ENCODE measurements at regions not wholly inside any gene's neighbourhood (a gene's known extent, or its start where the extent isn't known, plus 50 kb on each side); places are given as distances from the start of the nearest gene placed in this dataset.

DNA sequence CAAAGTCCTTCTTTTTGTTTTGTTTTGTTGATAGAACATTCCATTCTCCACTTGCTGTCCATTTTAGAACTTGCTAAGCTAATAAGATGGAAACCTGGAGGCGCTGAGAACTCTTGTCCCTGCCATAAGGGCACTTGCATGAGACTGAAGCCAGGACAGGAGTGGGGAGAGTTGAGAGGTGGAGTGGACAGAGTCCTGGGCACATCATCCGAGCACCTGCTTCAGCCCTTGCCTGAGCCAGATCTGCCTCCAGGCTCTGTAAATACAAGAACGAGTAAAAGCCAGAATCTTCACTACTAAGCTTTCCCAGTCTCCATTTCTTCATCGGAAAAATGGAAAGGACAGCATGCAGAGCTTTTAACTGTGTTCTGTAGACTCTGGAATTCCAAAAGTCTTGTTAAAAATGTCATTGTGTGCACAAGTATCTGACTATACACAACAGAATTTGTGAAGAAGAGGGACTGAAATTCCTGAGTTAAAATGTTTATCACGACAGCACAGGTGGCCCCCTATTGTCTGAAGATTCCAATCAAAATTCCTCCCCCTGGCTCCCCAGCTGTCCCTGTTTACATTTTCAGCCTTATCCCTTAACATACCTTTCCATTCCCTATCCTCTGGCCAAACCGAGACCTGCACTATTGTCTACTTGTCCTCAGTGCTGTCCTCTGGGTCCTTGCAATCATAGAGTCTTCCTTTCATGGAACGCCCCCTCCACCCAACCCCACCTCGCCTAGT is 498.2 kb upstream of the TNP1 start:
- no peak overlapping the region for H3K27ac ChIP-seq (replicated peaks; ENCODE audit: low read length)
- H3K4me2 ChIP-seq (ENCODE audit: insufficient read depth, low read length, poor library complexity, severe bottlenecking) = no peak overlapping the region
- H3K4ac ChIP-seq (ENCODE audit: low read length) = no peak overlapping the region
- no peak overlapping the region for H3K4me3 ChIP-seq (ENCODE audit: low read length in 2 of 2)
- no peaks in the 10 kb centered on the region for H3K79me1 ChIP-seq (ENCODE audit: low read depth, low read length)
- H2BK120ac ChIP-seq (ENCODE audit: low read depth, low read length) = no peak overlapping the region
- H3K9ac ChIP-seq (ENCODE audit: low read depth, low read length, poor library complexity) = no peak overlapping the region
- no peak overlapping the region for H2AK5ac ChIP-seq (ENCODE audit: low read depth, low read length)
- H2AFZ ChIP-seq (ENCODE audit: low read length) = no peak overlapping the region
- DNase-seq (ENCODE audit: low spot score) = no peak
- H3K18ac ChIP-seq (ENCODE audit: low read length) = no peak overlapping the region
- H2BK15ac ChIP-seq (ENCODE audit: low read length) = peak overlapping the region; percentile 84
- no CpG with 5 or more reads among the region's 8 CpGs for WGBS, 2 donors (ENCODE audit: extremely low coverage in 2 of 2, insufficient read length in 2 of 2, insufficient replicate concordance in 1 of 2)
- H2BK12ac ChIP-seq (ENCODE audit: low read length) = no peak overlapping the region
- no peak overlapping the region for H3K14ac ChIP-seq (ENCODE audit: low read length)
- H4K91ac ChIP-seq (ENCODE audit: low read depth, low read length, poor library complexity) = no peak overlapping the region
- H3K36me3 ChIP-seq (replicated peaks in 1 of 2; ENCODE audit: control insufficient read depth in 2 of 2, insufficient read depth in 2 of 2, low read length in 2 of 2) = no peaks in the 10 kb centered on the region
- H3K4me1 ChIP-seq (ENCODE audit: control insufficient read depth in 2 of 2, insufficient read depth in 1 of 2, low read depth in 1 of 2, low read length in 2 of 2) = peaks cover 3 to 8% of the 10 kb centered on the region in 2 donors
- no peak overlapping the region for H2BK5ac ChIP-seq (ENCODE audit: low read length)
- no peak overlapping the region for H3K23ac ChIP-seq (ENCODE audit: low read depth, low read length, poor library complexity)
- H3K9me3 ChIP-seq (replicated peaks in 1 of 2; ENCODE audit: control insufficient read depth in 2 of 2, insufficient read depth in 1 of 2, low read depth in 1 of 2, low read length in 2 of 2) = no peaks in the 10 kb centered on the region
- no peaks in the 10 kb centered on the region for H3K27me3 ChIP-seq (ENCODE audit: control insufficient read depth in 3 of 3, insufficient read depth in 3 of 3, low read depth in 1 of 3, low read length in 3 of 3)
- H4K8ac ChIP-seq (ENCODE audit: low read depth, low read length) = no peak overlapping the region

DNA sequence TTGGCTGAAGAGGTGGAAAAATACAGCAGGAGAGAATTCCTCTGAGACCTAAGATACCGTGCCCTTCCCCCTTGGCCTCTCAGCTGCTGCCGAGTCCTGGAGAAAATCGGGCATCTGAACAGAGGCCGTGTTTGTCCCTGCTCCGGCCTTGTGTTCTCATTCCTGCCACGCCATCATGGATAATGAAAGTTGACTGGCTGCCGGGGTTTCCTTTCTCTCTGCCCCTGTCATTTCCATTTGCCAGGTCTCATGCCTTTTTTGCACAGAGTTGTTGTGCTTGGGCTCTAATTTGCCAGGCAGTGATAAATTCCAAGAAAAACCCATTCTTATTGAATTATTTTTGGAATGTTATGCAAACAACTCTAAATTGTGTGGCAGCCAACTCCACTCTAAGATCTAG is 496.9 kb upstream of the TNP1 start:
- no peak overlapping the region for H2BK15ac ChIP-seq (ENCODE audit: low read length)
- H3K18ac ChIP-seq (ENCODE audit: low read length) = no peak overlapping the region
- no peak for DNase-seq (ENCODE audit: low spot score)
- H3K79me1 ChIP-seq (ENCODE audit: low read depth, low read length) = no peaks in the 10 kb centered on the region
- no peaks in the 10 kb centered on the region for H3K27me3 ChIP-seq (ENCODE audit: control insufficient read depth in 3 of 3, insufficient read depth in 3 of 3, low read depth in 1 of 3, low read length in 3 of 3)
- H2BK5ac ChIP-seq (ENCODE audit: low read length) = no peak overlapping the region
- no peak overlapping the region for H3K9ac ChIP-seq (ENCODE audit: low read depth, low read length, poor library complexity)
- no peak overlapping the region for H3K4me3 ChIP-seq (ENCODE audit: low read length in 2 of 2)
- H3K27ac ChIP-seq (replicated peaks; ENCODE audit: low read length) = no peak overlapping the region
- H3K36me3 ChIP-seq (replicated peaks in 1 of 2; ENCODE audit: control insufficient read depth in 2 of 2, insufficient read depth in 2 of 2, low read length in 2 of 2) = no peaks in the 10 kb centered on the region
- H3K14ac ChIP-seq (ENCODE audit: low read length) = no peak overlapping the region
- no peak overlapping the region for H4K91ac ChIP-seq (ENCODE audit: low read depth, low read length, poor library complexity)
- no peak overlapping the region for H4K8ac ChIP-seq (ENCODE audit: low read depth, low read length)
- peaks cover 3 to 8% of the 10 kb centered on the region in 2 donors for H3K4me1 ChIP-seq (ENCODE audit: control insufficient read depth in 2 of 2, insufficient read depth in 1 of 2, low read depth in 1 of 2, low read length in 2 of 2)
- H3K9me3 ChIP-seq (replicated peaks in 1 of 2; ENCODE audit: control insufficient read depth in 2 of 2, insufficient read depth in 1 of 2, low read depth in 1 of 2, low read length in 2 of 2) = no peaks in the 10 kb centered on the region
- WGBS, 2 donors (ENCODE audit: extremely low coverage in 2 of 2, insufficient read length in 2 of 2, insufficient replicate concordance in 1 of 2) = no CpG with 5 or more reads among the region's 7 CpGs
- no peak overlapping the region for H3K4me2 ChIP-seq (ENCODE audit: insufficient read depth, low read length, poor library complexity, severe bottlenecking)
- no peak overlapping the region for H2BK12ac ChIP-seq (ENCODE audit: low read length)
- H2AK5ac ChIP-seq (ENCODE audit: low read depth, low read length) = no peak overlapping the region
- no peak overlapping the region for H3K4ac ChIP-seq (ENCODE audit: low read length)
- no peak overlapping the region for H2BK120ac ChIP-seq (ENCODE audit: low read depth, low read length)
- no peak overlapping the region for H3K23ac ChIP-seq (ENCODE audit: low read depth, low read length, poor library complexity)
- no peak overlapping the region for H2AFZ ChIP-seq (ENCODE audit: low read length)

DNA sequence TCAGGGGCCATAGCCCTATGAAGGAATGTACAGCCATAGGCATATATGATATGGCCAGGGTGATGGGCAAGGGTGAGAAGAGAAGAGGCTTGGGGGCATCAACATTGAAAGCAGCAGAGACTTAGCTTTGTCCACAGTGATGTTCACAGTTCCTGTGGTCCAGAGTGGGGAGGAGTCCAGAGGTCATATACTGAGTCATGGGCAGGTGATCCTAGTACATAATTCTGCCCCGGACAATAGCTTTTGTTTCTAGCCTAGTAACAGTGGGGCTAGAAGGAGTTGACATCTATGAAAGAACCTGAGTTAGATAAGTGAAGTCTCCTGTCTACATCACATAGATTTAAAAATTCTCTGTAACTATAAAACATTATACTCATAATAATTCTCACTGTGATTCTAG is 496.3 kb upstream of the TNP1 start:
- Histone ChIP-seq H3K9ac (ENCODE audit: low read depth, low read length, poor library complexity) (no peak overlapping the region), H3K36me3 (replicated peaks in 1 of 2; ENCODE audit: control insufficient read depth in 2 of 2, insufficient read depth in 2 of 2, low read length in 2 of 2) (no peaks in the 10 kb centered on the region), H2AFZ (ENCODE audit: low read length) (no peak overlapping the region), H4K91ac (ENCODE audit: low read depth, low read length, poor library complexity) (peak overlapping the region; percentile 50), H3K79me1 (ENCODE audit: low read depth, low read length) (no peaks in the 10 kb centered on the region), H4K8ac (ENCODE audit: low read depth, low read length) (no peak overlapping the region), H3K23ac (ENCODE audit: low read depth, low read length, poor library complexity) (no peak overlapping the region), H2BK120ac (ENCODE audit: low read depth, low read length) (no peak overlapping the region), H2AK5ac (ENCODE audit: low read depth, low read length) (no peak overlapping the region), H3K14ac (ENCODE audit: low read length) (no peak overlapping the region), H3K4ac (ENCODE audit: low read length) (no peak overlapping the region), H3K18ac (ENCODE audit: low read length) (no peak overlapping the region), H3K27ac (replicated peaks; ENCODE audit: low read length) (no peak overlapping the region), H2BK5ac (ENCODE audit: low read length) (no peak overlapping the region), H3K27me3 (ENCODE audit: control insufficient read depth in 3 of 3, insufficient read depth in 3 of 3, low read depth in 1 of 3, low read length in 3 of 3) (no peaks in the 10 kb centered on the region), H3K4me3 (ENCODE audit: low read length in 2 of 2) (no peak overlapping the region), H2BK15ac (ENCODE audit: low read length) (peak overlapping the region; percentile 55), H2BK12ac (ENCODE audit: low read length) (no peak overlapping the region), H3K4me1 (ENCODE audit: control insufficient read depth in 2 of 2, insufficient read depth in 1 of 2, low read depth in 1 of 2, low read length in 2 of 2) (peaks cover 3 to 8% of the 10 kb centered on the region in 2 donors), H3K4me2 (ENCODE audit: insufficient read depth, low read length, poor library complexity, severe bottlenecking) (no peak overlapping the region), H3K9me3 (replicated peaks in 1 of 2; ENCODE audit: control insufficient read depth in 2 of 2, insufficient read depth in 1 of 2, low read depth in 1 of 2, low read length in 2 of 2) (no peaks in the 10 kb centered on the region)
- WGBS, 2 donors (ENCODE audit: extremely low coverage in 2 of 2, insufficient read length in 2 of 2, insufficient replicate concordance in 1 of 2) = no CpG with 5 or more reads among the region's 1 CpG
- no peak for DNase-seq (ENCODE audit: low spot score)

DNA sequence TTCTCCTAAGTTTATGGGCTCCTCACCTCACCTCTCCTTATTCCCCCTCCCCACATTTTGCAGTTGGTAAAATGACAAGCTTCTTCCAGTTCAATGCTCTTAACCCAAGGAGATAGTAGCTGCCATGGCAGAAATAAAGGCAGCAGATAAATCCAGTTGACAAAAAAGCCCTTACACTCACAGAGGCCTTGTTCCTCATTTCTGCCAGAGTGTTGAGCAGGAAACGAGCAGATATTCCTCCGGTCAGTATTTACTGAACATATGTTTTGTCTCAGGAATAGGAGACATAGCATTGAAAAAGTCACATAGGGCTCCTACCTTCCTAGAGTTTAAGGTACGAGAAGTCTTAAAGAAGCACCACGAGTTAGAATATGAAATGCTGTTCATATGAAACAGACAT is 493.7 kb upstream of the TNP1 start:
- H3K4me3 ChIP-seq (ENCODE audit: low read length in 2 of 2) = no peak overlapping the region
- no peak overlapping the region for H3K14ac ChIP-seq (ENCODE audit: low read length)
- no peaks in the 10 kb centered on the region for H3K79me1 ChIP-seq (ENCODE audit: low read depth, low read length)
- H3K9ac ChIP-seq (ENCODE audit: low read depth, low read length, poor library complexity) = no peak overlapping the region
- H2AK5ac ChIP-seq (ENCODE audit: low read depth, low read length) = no peak overlapping the region
- no peak overlapping the region for H3K23ac ChIP-seq (ENCODE audit: low read depth, low read length, poor library complexity)
- no peaks in the 10 kb centered on the region for H3K27me3 ChIP-seq (ENCODE audit: control insufficient read depth in 3 of 3, insufficient read depth in 3 of 3, low read depth in 1 of 3, low read length in 3 of 3)
- H3K27ac ChIP-seq (replicated peaks; ENCODE audit: low read length) = no peak overlapping the region
- WGBS, 2 donors (ENCODE audit: extremely low coverage in 2 of 2, insufficient read length in 2 of 2, insufficient replicate concordance in 1 of 2) = no CpG with 5 or more reads among the region's 4 CpGs
- no peaks in the 10 kb centered on the region for H3K9me3 ChIP-seq (replicated peaks in 1 of 2; ENCODE audit: control insufficient read depth in 2 of 2, insufficient read depth in 1 of 2, low read depth in 1 of 2, low read length in 2 of 2)
- H2BK5ac ChIP-seq (ENCODE audit: low read length) = no peak overlapping the region
- no peak overlapping the region for H2BK120ac ChIP-seq (ENCODE audit: low read depth, low read length)
- H3K4ac ChIP-seq (ENCODE audit: low read length) = no peak overlapping the region
- H4K8ac ChIP-seq (ENCODE audit: low read depth, low read length) = no peak overlapping the region
- no peak overlapping the region for H4K91ac ChIP-seq (ENCODE audit: low read depth, low read length, poor library complexity)
- H2BK12ac ChIP-seq (ENCODE audit: low read length) = no peak overlapping the region
- H2AFZ ChIP-seq (ENCODE audit: low read length) = no peak overlapping the region
- H3K18ac ChIP-seq (ENCODE audit: low read length) = no peak overlapping the region
- H3K4me1 ChIP-seq (ENCODE audit: control insufficient read depth in 2 of 2, insufficient read depth in 1 of 2, low read depth in 1 of 2, low read length in 2 of 2) = peaks cover 3 to 6% of the 10 kb centered on the region in 2 donors
- DNase-seq (ENCODE audit: low spot score) = no peak
- H2BK15ac ChIP-seq (ENCODE audit: low read length) = no peak overlapping the region
- no peak overlapping the region for H3K4me2 ChIP-seq (ENCODE audit: insufficient read depth, low read length, poor library complexity, severe bottlenecking)
- H3K36me3 ChIP-seq (replicated peaks in 1 of 2; ENCODE audit: control insufficient read depth in 2 of 2, insufficient read depth in 2 of 2, low read length in 2 of 2) = no peaks in the 10 kb centered on the region

Measured in neuronal stem cell (in vitro differentiated cells).